Nephron (organoid): ENCODE measurements at regions not wholly inside any gene's neighbourhood (a gene's known extent, or its start where the extent isn't known, plus 50 kb on each side); places are given as distances from the start of the nearest gene placed in this dataset.

Experiments used
- H3K27ac Mint-ChIP-seq, 3 experiments: 2 replicates each; pipeline ENCODE4 v1.8.0; 2020; ENCODE audit warnings: mixed read lengths in 3 of 3, mild to moderate bottlenecking in 2 of 3, moderate library complexity in 1 of 3
- H3K27me3 Mint-ChIP-seq: 2 replicates; pipeline ENCODE4 v1.8.0; 2021; ENCODE audit warnings: low read depth, mild to moderate bottlenecking, moderate library complexity, mixed read lengths
- H3K36me3 Mint-ChIP-seq: 2 replicates; pipeline ENCODE4 v1.8.0; 2020; ENCODE audit warnings: low read depth, mixed read lengths
- H3K4me1 Mint-ChIP-seq: 2 replicates; pipeline ENCODE4 v1.8.0; 2020; ENCODE audit warnings: mixed read lengths
- H3K4me3 Mint-ChIP-seq, 3 experiments: 2 replicates each; pipeline ENCODE4 v1.8.0; 2020; ENCODE audit warnings: mild to moderate bottlenecking in 3 of 3, mixed read lengths in 3 of 3, moderate library complexity in 2 of 3
- H3K9me3 Mint-ChIP-seq: 2 replicates; pipeline ENCODE4 v1.8.0; 2020; ENCODE audit warnings: mixed read lengths
- CTCF ChIP-seq, 3 experiments: fragments of 200-600 bp; sonication (generic); IDR thresholded peaks; one replicate each; pipeline ENCODE4 v1.5.0; 2021; ENCODE audit warnings: antibody characterized with exemption in 3 of 3; ENCODE audit not compliant: unreplicated experiment in 3 of 3

DNA sequence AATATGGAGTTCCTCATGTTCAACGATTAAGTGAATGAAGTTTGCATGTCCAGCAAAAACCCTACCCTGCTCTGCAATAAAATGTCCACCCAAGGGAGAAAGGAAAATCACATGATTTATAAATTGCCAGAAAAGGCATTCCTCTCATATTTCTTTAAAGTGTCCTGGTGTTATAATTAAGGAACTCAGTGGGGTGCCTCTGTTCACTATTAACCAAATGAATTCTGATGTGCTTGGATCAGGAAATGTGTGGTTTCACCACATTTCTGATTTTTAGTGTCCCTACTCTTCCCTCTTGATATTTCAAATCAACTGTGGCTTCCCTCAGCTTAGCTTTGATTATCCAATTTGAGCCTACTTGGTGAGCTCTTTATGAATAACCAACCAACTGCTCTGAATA, 208.1 kb downstream of the PHLDA1 start:
- Mint-ChIP-seq H3K27me3 (no peaks in the 10 kb centered on the region), H3K9me3 (no peaks in the 10 kb centered on the region)
- no peak for TF ChIP-seq CTCF (IDR thresholded peaks at IDR 0.05; ENCODE audit: unreplicated experiment in 3 of 3)

GRCh38 chr12:75822416-75822815, 209.2 kb downstream of the PHLDA1 start:
- H3K4me1 Mint-ChIP-seq: peaks cover 25% of the 10 kb centered on the region
- no peak for TF ChIP-seq CTCF (IDR thresholded peaks at IDR 0.05; ENCODE audit: unreplicated experiment in 3 of 3)
- no peak overlapping the region for H3K4me3 Mint-ChIP-seq
- no peaks in the 10 kb centered on the region for H3K9me3 Mint-ChIP-seq
- no peaks in the 10 kb centered on the region for H3K36me3 Mint-ChIP-seq
- no peak overlapping the region for H3K27ac Mint-ChIP-seq
- no peaks in the 10 kb centered on the region for H3K27me3 Mint-ChIP-seq

More for the DNA sequence above, 208.1 kb downstream of the PHLDA1 start:
- H3K4me3 Mint-ChIP-seq: no peak overlapping the region
- peaks cover 25% of the 10 kb centered on the region for H3K4me1 Mint-ChIP-seq
- no peak overlapping the region for H3K27ac Mint-ChIP-seq
- H3K36me3 Mint-ChIP-seq: no peaks in the 10 kb centered on the region

DNA sequence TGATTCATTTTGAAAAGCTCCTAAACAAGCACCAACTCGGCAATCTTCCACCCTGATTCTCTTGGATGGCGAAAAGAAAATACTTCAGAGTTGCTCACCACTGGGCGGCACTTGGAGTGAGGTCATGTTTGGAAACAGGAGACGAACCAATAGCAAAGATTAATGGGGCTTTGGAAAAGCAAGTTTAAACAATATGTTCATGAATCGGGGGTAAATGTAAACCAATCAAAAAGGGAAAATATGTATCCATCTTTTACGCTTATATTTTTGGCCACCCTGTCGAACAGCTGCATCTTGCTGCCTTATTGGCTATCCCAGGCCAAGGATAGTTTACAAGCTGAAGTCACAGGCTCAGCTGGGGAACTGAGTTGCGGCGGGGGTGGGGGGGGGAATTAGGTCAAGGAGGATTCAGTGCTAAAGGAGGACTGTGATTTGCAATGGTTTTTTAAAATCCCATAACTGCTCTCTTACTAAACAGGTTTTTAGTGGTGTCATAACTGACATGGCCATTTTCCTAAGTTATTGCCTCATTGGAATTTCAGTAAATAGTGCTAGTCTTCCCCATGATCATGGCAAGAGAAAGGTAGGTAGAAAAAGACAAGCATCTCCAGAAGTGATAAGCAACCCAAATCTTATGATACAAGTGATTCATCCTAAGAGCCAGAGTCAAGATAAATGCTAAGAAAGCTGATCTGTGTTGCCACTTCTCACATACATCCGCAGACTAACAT, 210.6 kb downstream of the PHLDA1 start:
- H3K27ac Mint-ChIP-seq: peak overlapping the region in 2 of 3 experiments; percentile 1 to 17
- H3K4me3 Mint-ChIP-seq: peak overlapping the region in 1 of 3 experiments; percentile 11
- no peak for TF ChIP-seq CTCF (IDR thresholded peaks at IDR 0.05; ENCODE audit: unreplicated experiment in 3 of 3)
- peaks cover 29% of the 10 kb centered on the region for H3K4me1 Mint-ChIP-seq
- no peaks in the 10 kb centered on the region for H3K27me3 Mint-ChIP-seq
- no peaks in the 10 kb centered on the region for H3K36me3 Mint-ChIP-seq
- H3K9me3 Mint-ChIP-seq: no peaks in the 10 kb centered on the region

GRCh38 chr12:75820071-75820470, 211.5 kb downstream of the PHLDA1 start:
- H3K4me3 Mint-ChIP-seq: no peak overlapping the region
- no peaks in the 10 kb centered on the region for H3K9me3 Mint-ChIP-seq
- no peak overlapping the region for H3K27ac Mint-ChIP-seq
- no peaks in the 10 kb centered on the region for H3K36me3 Mint-ChIP-seq
- H3K27me3 Mint-ChIP-seq: no peaks in the 10 kb centered on the region
- no peak for TF ChIP-seq CTCF (IDR thresholded peaks at IDR 0.05; ENCODE audit: unreplicated experiment in 3 of 3)
- H3K4me1 Mint-ChIP-seq: peaks cover 35% of the 10 kb centered on the region

- Mint-ChIP-seq H3K9me3 (no peaks in the 10 kb centered on the region), H3K36me3 (no peaks in the 10 kb centered on the region), H3K4me1 (peaks cover 41% of the 10 kb centered on the region), H3K27ac (no peak overlapping the region), H3K4me3 (no peak overlapping the region), H3K27me3 (no peaks in the 10 kb centered on the region)
- TF ChIP-seq CTCF (IDR thresholded peaks at IDR 0.05; ENCODE audit: unreplicated experiment in 3 of 3): no peak
Observed at GRCh38 chr12:75819512-75819911, 212.1 kb downstream of the PHLDA1 start.

DNA sequence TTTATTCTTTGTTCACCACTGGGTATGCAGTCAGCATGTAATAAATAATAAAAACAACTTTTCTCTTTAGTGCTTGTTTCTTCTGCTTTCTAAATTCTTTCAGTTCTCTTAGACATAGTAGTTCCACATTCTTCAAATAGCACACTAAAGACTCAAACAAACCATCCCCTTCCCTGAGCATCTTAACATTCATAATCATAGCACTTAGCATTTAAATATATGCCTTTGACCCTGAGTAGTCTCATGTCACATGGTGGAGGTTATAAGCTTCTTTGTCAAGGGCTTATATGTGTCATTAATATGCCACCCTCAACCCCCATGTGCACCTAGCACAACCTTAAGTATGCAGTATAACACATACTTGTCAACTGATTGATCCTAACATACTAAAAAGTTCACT, 212.7 kb downstream of the PHLDA1 start:
- TF ChIP-seq CTCF (IDR thresholded peaks at IDR 0.05; ENCODE audit: unreplicated experiment in 3 of 3): no peak
- Mint-ChIP-seq H3K4me1 (peaks cover 44% of the 10 kb centered on the region), H3K9me3 (no peaks in the 10 kb centered on the region), H3K4me3 (no peak overlapping the region), H3K36me3 (no peaks in the 10 kb centered on the region), H3K27ac (no peak overlapping the region), H3K27me3 (no peaks in the 10 kb centered on the region)
